Osteocyte (in vitro differentiated cells): ENCODE measurements at regions not wholly inside any gene's neighbourhood (a gene's known extent, or its start where the extent isn't known, plus 50 kb on each side); places are given as distances from the start of the nearest gene placed in this dataset.

Experiments
- DNase-seq: peaks from one replicate; pipeline ENCODE4 v3.0.0; 2021; ENCODE audit warnings: mixed read lengths; ENCODE audit not compliant: unreplicated experiment; ENCODE audit errors: extremely low spot score
- H3K27ac Mint-ChIP-seq: one replicate; pipeline ENCODE4 v1.8.0; 2021; ENCODE audit warnings: mild to moderate bottlenecking, mixed read lengths; ENCODE audit not compliant: unreplicated experiment
- H3K27me3 Mint-ChIP-seq: one replicate; pipeline ENCODE4 v1.8.0; 2021; ENCODE audit warnings: mixed read lengths; ENCODE audit not compliant: unreplicated experiment
- H3K36me3 Mint-ChIP-seq: one replicate; pipeline ENCODE4 v1.8.0; 2021; ENCODE audit warnings: mixed read lengths; ENCODE audit not compliant: unreplicated experiment
- H3K4me1 Mint-ChIP-seq: one replicate; pipeline ENCODE4 v1.8.0; 2021; ENCODE audit warnings: mixed read lengths; ENCODE audit not compliant: unreplicated experiment
- H3K4me3 Mint-ChIP-seq: one replicate; pipeline ENCODE4 v1.8.0; 2021; ENCODE audit warnings: mild to moderate bottlenecking, moderate library complexity, mixed read lengths; ENCODE audit not compliant: unreplicated experiment
- H3K9me3 Mint-ChIP-seq: one replicate; pipeline ENCODE4 v1.8.0; 2021; ENCODE audit warnings: mixed read lengths; ENCODE audit not compliant: unreplicated experiment
- CTCF ChIP-seq: fragments of 200-600 bp; sonication (generic); IDR thresholded peaks from 2 replicates; pipeline ENCODE4 v1.5.0; 2021; ENCODE audit warnings: antibody characterized with exemption, mild to moderate bottlenecking, moderate library complexity

- no peak for DNase-seq
- H3K9me3 Mint-ChIP-seq: no peaks in the 10 kb centered on the region
- no peak overlapping the region for H3K27ac Mint-ChIP-seq
- TF ChIP-seq CTCF: no peak
- H3K4me1 Mint-ChIP-seq: no peaks in the 10 kb centered on the region
- peaks cover 6% of the 10 kb centered on the region for H3K27me3 Mint-ChIP-seq
- H3K36me3 Mint-ChIP-seq: no peaks in the 10 kb centered on the region
- H3K4me3 Mint-ChIP-seq: no peak overlapping the region
These were observed 188.5 kb upstream of the OLFM3 start for GRCh38 chr1:102185260-102185659.

- no peaks in the 10 kb centered on the region for H3K36me3 Mint-ChIP-seq
- H3K27ac Mint-ChIP-seq: no peak overlapping the region
- no peak overlapping the region for H3K4me3 Mint-ChIP-seq
- peaks cover 6% of the 10 kb centered on the region for H3K27me3 Mint-ChIP-seq
- DNase-seq: no peak
- no peaks in the 10 kb centered on the region for H3K4me1 Mint-ChIP-seq
- no peak for TF ChIP-seq CTCF
- no peaks in the 10 kb centered on the region for H3K9me3 Mint-ChIP-seq
These were observed 187.8 kb upstream of the OLFM3 start for GRCh38 chr1:102184477-102184876.

GRCh38 chr1:102183711-102184110, 187.0 kb upstream of the OLFM3 start:
- no peak for TF ChIP-seq CTCF
- DNase-seq: no peak
- no peaks in the 10 kb centered on the region for H3K9me3 Mint-ChIP-seq
- no peak overlapping the region for H3K4me3 Mint-ChIP-seq
- H3K27me3 Mint-ChIP-seq: peaks cover 6% of the 10 kb centered on the region
- H3K27ac Mint-ChIP-seq: no peak overlapping the region
- H3K4me1 Mint-ChIP-seq: no peaks in the 10 kb centered on the region
- no peaks in the 10 kb centered on the region for H3K36me3 Mint-ChIP-seq

GRCh38 chr1:102182603-102183260, 186.0 kb upstream of the OLFM3 start:
- no peak overlapping the region for H3K27ac Mint-ChIP-seq
- no peaks in the 10 kb centered on the region for H3K9me3 Mint-ChIP-seq
- no peak overlapping the region for H3K4me3 Mint-ChIP-seq
- no peaks in the 10 kb centered on the region for H3K4me1 Mint-ChIP-seq
- H3K36me3 Mint-ChIP-seq: no peaks in the 10 kb centered on the region
- TF ChIP-seq CTCF: no peak
- H3K27me3 Mint-ChIP-seq: peaks cover 6% of the 10 kb centered on the region
- no peak for DNase-seq

GRCh38 chr1:102181341-102181740, 184.6 kb upstream of the OLFM3 start:
- H3K36me3 Mint-ChIP-seq: no peaks in the 10 kb centered on the region
- no peaks in the 10 kb centered on the region for H3K4me1 Mint-ChIP-seq
- no peak overlapping the region for H3K4me3 Mint-ChIP-seq
- DNase-seq: no peak
- no peak for TF ChIP-seq CTCF
- peaks cover 6% of the 10 kb centered on the region for H3K27me3 Mint-ChIP-seq
- no peak overlapping the region for H3K27ac Mint-ChIP-seq
- H3K9me3 Mint-ChIP-seq: no peaks in the 10 kb centered on the region
